ENCODE measurements at regions not wholly inside any gene's neighbourhood (a gene's known extent, or its start where the extent isn't known, plus 50 kb on each side); places are given as distances from the start of the nearest gene placed in this dataset.

DNA sequence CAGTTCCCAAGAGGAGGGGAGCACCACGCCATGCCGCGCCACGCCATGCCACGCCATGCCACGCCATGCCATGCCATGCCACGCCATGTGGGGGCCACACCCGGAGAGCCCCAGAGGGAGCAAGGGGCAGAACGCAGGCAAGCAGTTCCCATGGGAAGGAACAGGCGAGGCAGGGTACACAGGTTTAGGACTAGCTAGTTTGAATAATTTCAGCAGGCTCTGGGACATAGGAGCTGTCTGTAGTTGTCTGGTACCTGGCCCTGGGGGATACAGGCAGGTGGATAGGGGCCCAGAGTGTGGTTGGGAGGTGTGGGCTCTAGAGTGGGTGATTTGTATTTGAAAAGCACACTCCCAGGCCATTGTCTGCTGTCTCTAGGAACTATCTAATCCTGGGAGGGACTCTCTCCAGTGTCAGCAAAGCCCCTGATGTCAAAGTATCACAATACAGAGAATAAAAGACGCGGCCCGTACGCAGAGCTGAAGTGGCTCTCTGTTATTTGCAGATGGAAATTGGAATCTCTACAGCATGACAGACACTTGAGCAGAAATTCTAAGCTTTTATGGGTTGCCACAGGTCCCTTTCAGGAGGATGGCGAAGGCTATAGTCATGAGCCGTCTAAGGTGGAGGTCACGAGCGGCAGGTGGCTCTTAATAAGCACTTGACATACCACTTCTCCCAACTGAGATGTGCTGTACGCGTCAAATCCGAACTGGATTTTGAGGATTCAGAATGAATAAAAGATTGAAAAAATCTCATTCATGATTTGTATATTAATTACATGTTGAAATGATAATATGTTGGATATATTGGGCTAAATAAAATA, 220.8 kb upstream of the TNRC6C start:
- no peak for DNase-seq

DNA sequence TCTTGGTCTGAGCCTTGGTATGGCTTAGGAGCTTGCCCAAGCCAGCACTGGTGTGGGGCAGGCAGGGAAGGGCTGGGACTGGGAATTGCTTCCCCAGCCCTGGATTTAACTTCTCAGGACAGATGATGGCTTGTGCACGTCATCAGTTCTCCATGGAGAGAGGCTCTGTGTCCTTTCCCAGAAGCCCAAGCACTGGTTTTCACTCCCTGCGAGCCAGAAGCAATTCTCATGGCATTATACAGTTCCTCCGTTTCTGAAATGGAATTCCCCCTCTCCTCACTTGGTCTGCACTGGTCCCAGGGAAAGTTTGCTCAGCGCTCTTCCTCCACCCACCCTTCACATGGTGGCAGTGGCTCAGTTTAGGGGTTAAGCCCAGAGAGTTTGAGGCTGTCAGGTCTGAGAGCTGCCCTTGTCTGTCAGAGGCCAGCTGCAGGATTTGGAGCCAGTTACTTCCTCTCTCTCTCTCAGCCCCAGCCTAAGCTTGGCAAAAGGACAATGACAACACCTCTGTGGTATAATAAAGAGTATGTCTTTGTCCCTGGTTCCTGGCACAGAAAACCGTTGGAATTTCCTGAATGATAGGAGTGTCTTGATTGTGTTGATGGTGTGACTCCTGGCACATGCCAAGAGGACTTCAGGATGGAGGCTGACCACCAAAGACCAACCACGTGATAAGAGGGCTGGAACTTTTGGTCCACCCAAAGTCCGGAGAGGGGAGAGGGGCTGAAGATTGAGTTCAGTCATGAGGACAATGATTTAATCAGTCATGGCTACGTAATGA, 219.6 kb upstream of the TNRC6C start:
- no peak for DNase-seq

DNA sequence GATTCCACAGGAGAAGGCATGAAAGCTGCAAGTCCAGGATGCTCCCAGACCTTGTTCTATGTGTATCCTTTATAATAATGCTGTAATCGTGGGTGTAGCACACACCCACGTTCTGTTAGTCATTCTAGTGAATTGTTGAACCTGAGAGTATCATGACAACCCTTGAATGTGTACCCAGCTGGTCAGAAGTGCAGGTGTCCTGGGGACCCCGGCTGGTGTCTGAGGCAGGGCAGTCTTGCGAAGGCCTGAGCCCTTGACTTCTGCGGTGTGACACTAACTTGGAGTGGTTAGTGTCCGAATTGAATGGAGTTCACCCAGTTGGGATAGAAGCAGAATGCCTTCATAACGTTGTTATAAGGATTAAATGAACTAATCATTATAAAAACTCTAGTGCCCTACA, 218.0 kb upstream of the TNRC6C start:
- no peak for DNase-seq

GRCh38 chr17:77741109-77741508, 217.4 kb upstream of the TNRC6C start:
- peak; percentile 54 for DNase-seq

- no peak for DNase-seq
Observed at GRCh38 chr17:77742579-77742978, 215.9 kb upstream of the TNRC6C start.

DNA sequence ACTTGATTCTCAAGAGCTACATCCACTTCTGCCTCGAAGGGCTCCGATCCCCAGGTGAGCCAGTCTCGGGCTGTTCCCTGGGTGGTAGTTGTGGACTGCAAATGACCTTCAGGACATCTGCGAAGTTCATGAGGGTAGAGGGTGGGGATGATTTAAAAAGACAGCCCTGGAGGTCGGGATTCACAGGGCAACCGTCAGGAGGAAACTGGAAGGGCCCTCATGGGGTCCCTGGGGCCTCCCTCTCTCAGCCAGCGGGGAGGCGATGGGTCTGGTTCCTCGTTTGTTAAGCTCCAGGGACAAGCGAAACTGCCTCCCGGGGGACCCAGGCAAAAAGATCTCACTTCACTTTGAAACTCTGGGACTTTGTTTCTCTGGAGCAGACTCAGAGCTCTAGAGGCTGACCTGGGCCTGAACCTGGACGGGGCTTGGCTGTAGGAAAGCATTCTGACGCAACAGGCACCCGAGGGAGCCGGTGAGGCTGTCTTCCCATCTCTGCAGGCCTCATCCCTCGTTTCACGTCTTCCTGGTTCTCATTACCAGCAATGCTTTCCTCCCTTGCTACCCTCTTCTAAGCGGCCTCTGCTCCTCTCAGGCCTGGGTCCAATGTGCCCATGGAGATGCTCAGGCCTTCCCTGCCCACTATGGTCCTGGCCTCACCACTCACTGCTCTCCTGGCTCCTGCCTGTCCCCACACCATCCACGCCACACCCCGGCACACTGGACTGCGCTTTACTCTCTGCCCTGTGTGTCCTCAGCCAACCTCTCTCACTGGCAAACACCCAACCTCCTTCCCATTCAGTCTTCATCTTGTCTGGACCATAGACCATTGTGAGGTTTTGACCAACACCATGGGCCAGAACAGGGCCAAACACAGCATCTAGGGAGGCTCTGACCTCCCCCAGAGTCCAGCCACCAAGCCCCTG, 214.2 kb upstream of the TNRC6C start:
- DNase-seq: no peak

DNA sequence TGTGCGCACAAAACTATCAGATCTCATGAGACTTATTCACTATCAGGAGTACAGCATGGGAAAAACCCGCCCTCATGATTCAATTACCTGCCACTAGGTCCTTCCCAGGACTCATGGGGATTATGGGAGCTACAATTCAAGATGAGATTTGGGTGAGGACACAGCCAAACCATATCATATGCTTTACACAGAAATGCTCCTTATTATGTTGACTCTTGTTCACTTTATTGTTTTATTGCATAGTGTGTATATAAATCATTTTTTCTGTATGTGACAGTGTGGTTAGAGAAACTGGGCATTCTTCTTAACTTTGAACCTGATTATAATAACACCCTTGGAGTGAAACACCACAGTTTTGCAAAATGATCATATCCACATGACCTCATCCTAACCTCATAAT, 212.8 kb upstream of the TNRC6C start:
- no peak for DNase-seq

GRCh38 chr17:77746393-77746792, 212.1 kb upstream of the TNRC6C start:
- DNase-seq: no peak

DNA sequence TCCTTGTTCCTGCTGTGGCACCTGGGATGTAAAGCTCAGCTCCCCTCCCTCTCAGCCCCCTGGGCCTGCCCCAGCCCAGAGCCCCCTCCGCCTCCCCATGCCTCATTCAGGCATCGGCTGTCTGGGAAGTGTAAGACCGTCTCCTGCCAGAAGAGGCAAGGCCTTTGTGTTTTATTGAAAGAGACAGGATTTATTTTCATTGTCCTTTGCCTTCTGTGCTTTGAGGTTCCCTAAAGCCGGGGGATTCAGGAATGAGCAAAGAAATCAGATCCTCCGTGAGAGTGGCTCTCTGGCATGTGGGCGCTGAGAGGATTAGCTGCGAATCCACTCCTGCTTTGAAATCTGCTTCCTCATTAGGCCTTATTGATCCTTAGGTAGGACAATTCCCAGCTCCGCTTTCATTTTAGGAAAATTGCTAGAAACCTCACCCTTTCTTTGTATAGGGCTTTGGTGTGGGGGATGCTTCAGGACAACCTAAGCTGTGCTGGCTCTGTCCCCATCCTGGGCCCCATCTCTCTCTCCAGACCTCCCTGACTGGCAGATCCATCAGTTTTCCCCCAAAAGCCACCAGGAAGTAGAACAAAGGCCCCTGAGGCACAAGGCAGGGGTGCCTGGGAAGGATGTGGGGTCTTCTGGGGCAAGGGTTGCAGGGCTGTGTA, 211.5 kb upstream of the TNRC6C start:
- DNase-seq: no peak

DNA sequence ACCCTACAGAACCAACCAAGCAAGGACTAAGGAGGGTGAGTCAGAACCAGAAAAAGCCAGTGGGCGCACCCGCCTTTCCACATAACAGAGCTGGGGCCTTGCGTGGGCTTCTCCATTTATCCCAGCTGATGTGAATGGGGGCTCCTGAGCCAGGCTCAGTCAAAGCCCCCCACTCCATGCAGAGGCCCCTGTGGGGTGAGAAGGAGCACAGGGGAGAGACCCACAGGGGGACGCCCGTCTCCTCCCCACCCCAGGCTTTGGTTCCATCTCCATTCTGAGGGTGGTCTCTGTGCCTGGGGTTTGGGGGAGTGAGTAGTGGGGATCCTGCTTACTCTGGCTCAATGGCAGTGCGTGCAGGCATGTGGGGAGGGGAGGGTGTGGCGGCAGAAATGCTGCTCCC, 210.1 kb upstream of the TNRC6C start:
- DNase-seq: no peak

DNA sequence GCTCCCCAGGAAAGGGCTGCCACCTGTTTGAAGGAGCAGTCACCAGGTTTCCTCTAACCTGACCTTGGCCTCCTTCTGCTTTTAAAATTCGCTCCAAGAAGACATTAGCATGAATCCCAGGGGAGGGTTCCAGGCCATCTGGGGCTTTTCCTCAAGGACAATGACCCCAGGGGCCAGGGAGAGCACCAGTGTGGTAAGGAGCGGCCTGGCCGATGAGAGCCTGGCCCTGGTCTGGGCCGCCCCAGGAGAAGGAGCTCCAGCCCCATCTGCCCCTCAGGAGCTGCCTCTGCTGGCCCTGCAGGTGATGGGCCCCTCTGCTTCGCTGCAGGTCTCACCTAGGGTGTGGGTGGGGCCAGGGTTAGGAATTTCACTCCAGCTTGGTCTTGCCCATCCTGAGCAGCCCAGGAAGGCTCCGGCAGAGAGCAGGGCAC, 209.2 kb upstream of the TNRC6C start:
- no peak for DNase-seq

- no peak for DNase-seq
Observed at GRCh38 chr17:77749989-77750388, 208.5 kb upstream of the TNRC6C start.

- no peak for DNase-seq
Observed at GRCh38 chr17:77750427-77751043, 208.0 kb upstream of the TNRC6C start.

- DNase-seq: no peak
Observed at GRCh38 chr17:77753246-77753645, 205.3 kb upstream of the TNRC6C start.

DNA sequence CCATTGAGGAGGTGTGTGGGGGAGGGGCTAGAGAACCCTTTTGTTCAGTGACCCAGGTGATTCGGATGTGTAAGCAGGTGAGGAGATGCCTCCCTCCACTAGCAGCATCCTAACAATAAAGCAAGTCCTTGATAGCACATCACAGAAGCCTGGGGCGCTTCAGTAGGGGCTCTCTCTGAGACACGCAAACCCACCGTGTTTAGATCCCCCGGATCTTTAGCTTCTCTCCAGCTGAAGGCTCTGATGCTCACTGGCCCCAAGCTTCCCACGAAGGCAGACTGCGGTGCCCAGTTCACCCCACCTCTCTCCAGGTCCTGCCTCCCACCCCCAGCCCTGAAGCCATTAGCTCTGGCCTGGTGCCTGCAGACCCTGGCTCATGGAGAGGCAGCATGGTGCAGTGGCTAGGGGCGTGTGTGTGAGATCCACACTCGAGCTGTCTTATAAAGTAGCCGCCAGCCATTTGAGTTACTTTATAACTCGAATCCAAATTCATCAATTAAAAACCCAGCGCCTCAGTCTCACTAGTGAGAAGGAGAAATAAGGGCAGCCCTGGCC, 204.7 kb upstream of the TNRC6C start:
- DNase-seq: no peak

DNA sequence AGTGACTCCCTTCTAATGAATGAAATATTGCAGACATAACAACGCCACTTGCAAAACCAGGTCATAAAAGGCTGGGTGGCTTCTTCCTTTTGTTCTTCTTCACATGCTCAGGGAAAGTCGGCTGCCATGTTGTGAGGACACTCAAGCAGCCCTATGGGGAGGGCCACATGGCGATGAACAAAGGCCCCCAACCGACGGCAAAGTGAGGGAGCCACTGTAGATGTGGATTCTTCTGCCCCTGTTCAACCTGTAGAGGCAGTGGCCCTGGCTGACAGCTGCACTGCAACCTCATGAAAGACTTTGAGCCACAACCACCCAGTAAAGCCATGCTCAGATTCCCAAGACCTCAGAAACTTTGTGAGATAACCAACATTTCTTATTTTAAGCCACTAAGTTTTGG, 203.5 kb upstream of the TNRC6C start:
- DNase-seq: no peak

GRCh38 chr17:77755410-77755963, 203.0 kb upstream of the TNRC6C start:
- DNase-seq: no peak

- DNase-seq: no peak
Observed at GRCh38 chr17:77756028-77756427, 202.5 kb upstream of the TNRC6C start.

DNA sequence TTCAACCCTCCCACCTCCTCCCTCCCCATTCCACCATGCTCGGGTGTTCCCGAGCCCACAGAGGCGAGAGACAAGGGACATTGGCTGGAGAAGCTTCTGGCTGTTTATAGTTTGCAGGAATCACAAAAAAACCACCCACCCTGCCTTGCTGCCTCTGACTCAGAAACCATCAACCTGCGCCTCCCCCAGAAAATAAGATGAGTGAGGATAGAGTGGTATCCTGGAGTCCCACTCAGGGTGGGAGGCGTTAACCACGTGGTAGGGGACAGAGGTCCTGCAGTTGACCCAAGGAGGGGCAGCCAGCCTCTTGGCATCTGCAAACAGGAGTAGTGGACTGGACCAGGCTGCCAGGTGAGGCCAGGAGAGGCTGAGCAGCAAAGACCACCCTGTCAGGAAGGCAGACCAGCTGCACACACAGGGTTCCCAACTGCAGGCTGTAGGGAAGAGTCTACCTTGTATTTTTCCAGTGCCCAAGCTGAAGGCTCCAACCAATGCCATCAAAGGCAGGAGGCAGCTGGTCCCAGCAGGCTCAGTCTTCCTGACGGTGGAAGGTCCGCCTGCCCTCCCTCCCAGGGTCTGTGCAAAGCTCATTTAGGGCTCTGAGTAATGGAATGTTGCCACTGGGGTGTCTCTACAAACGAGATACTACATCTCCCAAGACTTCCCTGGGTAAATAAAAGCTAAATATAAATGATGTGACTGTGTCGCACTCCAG, 201.5 kb upstream of the TNRC6C start:
- DNase-seq: no peak

- no peak for DNase-seq
Observed at GRCh38 chr17:77757561-77757898, 201.0 kb upstream of the TNRC6C start.

- DNase-seq: no peak
Observed at GRCh38 chr17:77763023-77763422, 195.5 kb upstream of the TNRC6C start.
